ENCODE measurements at regions not wholly inside any gene's neighbourhood (a gene's known extent, or its start where the extent isn't known, plus 50 kb on each side); places are given as distances from the start of the nearest gene placed in this dataset.
A peak's percentile ranks its signal among the peaks of the same experiment; 100 is the strongest.

GRCh38 chr10:113474752-113475151 is 78.1 kb upstream of the HABP2 start:
- no peak for TF ChIP-seq POLR2A (IDR thresholded peaks at IDR 0.05)
- WGBS, 2 donors = 71 to 73% methylated on average over 2 of the region's 2 CpGs
- no peaks in the 10 kb centered on the region for H3K36me3 ChIP-seq (ENCODE audit: low read depth, missing control alignments)
- no peak overlapping the region for H3K4me3 ChIP-seq
- no peak for DNase-seq
- H3K27me3 ChIP-seq = no peaks in the 10 kb centered on the region
- H3K27ac ChIP-seq = no peak overlapping the region
- H3K9me3 ChIP-seq = no peaks in the 10 kb centered on the region
- intact Hi-C loops (cut with DNase I; ENCODE audit: low total_unique reads) = no loop called here
- H3K4me1 ChIP-seq = peaks cover 10% of the 10 kb centered on the region

- 45 to 54% methylated on average over 4 of the region's 4 CpGs for WGBS, 2 donors
- intact Hi-C loops (cut with DNase I; ENCODE audit: low total_unique reads) = no loop called here
- no peaks in the 10 kb centered on the region for H3K27me3 ChIP-seq
- H3K4me1 ChIP-seq = peaks cover 10% of the 10 kb centered on the region
- no peaks in the 10 kb centered on the region for H3K9me3 ChIP-seq
- H3K4me3 ChIP-seq = no peak overlapping the region
- H3K27ac ChIP-seq = no peak overlapping the region
- no peaks in the 10 kb centered on the region for H3K36me3 ChIP-seq (ENCODE audit: low read depth, missing control alignments)
- DNase-seq = no peak
- TF ChIP-seq POLR2A (IDR thresholded peaks at IDR 0.05) (no peak), CTCF (IDR thresholded peaks at IDR 0.05) (no peak)
Measured at GRCh38 chr10:113475381-113475807, 77.5 kb upstream of the HABP2 start.

GRCh38 chr10:113476191-113476590 is 76.7 kb upstream of the HABP2 start:
- DNase-seq = peak; percentile 65

GRCh38 chr10:113476673-113477072 is 76.2 kb upstream of the HABP2 start:
- no peak for TF ChIP-seq CTCF (IDR thresholded peaks at IDR 0.05)
- TF ChIP-seq POLR2A (IDR thresholded peaks at IDR 0.05) = no peak
- 79 to 85% methylated on average over 5 of the region's 5 CpGs for WGBS, 2 donors
- Histone ChIP-seq H3K9me3 (no peaks in the 10 kb centered on the region), H3K27me3 (no peaks in the 10 kb centered on the region), H3K36me3 (ENCODE audit: low read depth, missing control alignments) (no peaks in the 10 kb centered on the region), H3K4me3 (no peak overlapping the region), H3K27ac (no peak overlapping the region), H3K4me1 (peaks cover 10% of the 10 kb centered on the region)
- intact Hi-C loops (cut with DNase I; ENCODE audit: low total_unique reads) = no loop called here
- DNase-seq = no peak

More at GRCh38 chr10:113476191-113476590, 76.7 kb upstream of the HABP2 start:
- WGBS, 2 donors = 40 to 46% methylated on average over 8 of the region's 8 CpGs
- Histone ChIP-seq H3K4me1 (peaks cover 10% of the 10 kb centered on the region), H3K4me3 (no peak overlapping the region), H3K27me3 (no peaks in the 10 kb centered on the region), H3K36me3 (ENCODE audit: low read depth, missing control alignments) (no peaks in the 10 kb centered on the region), H3K27ac (peak overlapping the region in 1 of 2 donors; percentile 22), H3K9me3 (no peaks in the 10 kb centered on the region)
- TF ChIP-seq POLR2A (IDR thresholded peaks at IDR 0.05) (no peak), CTCF (IDR thresholded peaks at IDR 0.05) (no peak)
- intact Hi-C loops (cut with DNase I; ENCODE audit: low total_unique reads) = no loop called here

GRCh38 chr10:113477451-113477850 is 75.4 kb upstream of the HABP2 start:
- no peaks in the 10 kb centered on the region for H3K36me3 ChIP-seq (ENCODE audit: low read depth, missing control alignments)
- H3K4me1 ChIP-seq = peaks cover 10% of the 10 kb centered on the region
- WGBS, 2 donors = 94 to 95% methylated on average over 3 of the region's 3 CpGs
- intact Hi-C loops (cut with DNase I; ENCODE audit: low total_unique reads) = no loop called here
- DNase-seq = no peak
- H3K9me3 ChIP-seq = no peaks in the 10 kb centered on the region
- H3K4me3 ChIP-seq = no peak overlapping the region
- H3K27ac ChIP-seq = no peak overlapping the region
- no peak for TF ChIP-seq CTCF (IDR thresholded peaks at IDR 0.05)
- TF ChIP-seq POLR2A (IDR thresholded peaks at IDR 0.05) = no peak
- H3K27me3 ChIP-seq = no peaks in the 10 kb centered on the region
